Stimulated activated CD4-positive, alpha-beta T cell treated with anti-CD3 and anti-CD28 coated beads, Interleukin-15, amount 100 ng/mL, for 1 hour (primary cell): ENCODE measurements at regions not wholly inside any gene's neighbourhood (a gene's known extent, or its start where the extent isn't known, plus 50 kb on each side); places are given as distances from the start of the nearest gene placed in this dataset.
"Not testable (repeated sequence)": the region's sequence is repeated elsewhere in the genome, so short reads cannot be mapped to it uniquely, and the experiment has no call there.

ENCODE experiments used
- DNase-seq, 2 donors: peaks; one replicate each; pipeline ENCODE4 v3.0.0-alpha.2; 2020; ENCODE audit warnings: low read depth in 1 of 2, low spot score in 1 of 2

- DNase-seq, result no peak
Observed at GRCh38 chr10:91002656-91003055, 81.8 kb upstream of the ANKRD1 start.

- DNase-seq, result not testable (repeated sequence)
Observed at GRCh38 chr10:91003379-91003778, 82.5 kb upstream of the ANKRD1 start.

- DNase-seq, result not testable (repeated sequence)
Observed at GRCh38 chr10:91005276-91005675, 84.4 kb upstream of the ANKRD1 start.

GRCh38 chr10:91006001-91006751, 85.3 kb upstream of the ANKRD1 start:
- peak; percentile 22 to 35 for DNase-seq

- DNase-seq, result no peak
Observed at GRCh38 chr10:91006752-91007346, 86.0 kb upstream of the ANKRD1 start.

GRCh38 chr10:91007655-91008054, 86.8 kb upstream of the ANKRD1 start:
- DNase-seq, result no peak

DNA sequence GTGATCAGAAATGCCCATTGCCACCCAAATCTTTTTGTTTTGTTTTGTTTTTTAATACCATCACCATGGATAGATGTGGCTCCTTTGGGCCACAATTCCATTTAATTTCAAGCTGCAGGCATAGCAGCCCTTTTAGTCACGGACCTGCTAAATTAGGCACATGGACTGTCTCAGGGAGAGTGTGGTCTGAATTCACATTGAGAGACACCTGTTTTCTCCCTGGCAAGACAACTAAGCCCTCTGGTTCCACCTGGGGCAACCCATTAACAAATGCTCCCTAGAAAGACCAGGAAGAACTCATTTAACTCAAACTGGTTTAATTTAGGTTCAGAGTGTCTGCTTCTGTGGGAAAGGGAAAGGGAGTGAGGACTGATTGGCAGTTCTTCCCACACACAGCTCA, 88.2 kb upstream of the ANKRD1 start:
- no peak for DNase-seq

DNA sequence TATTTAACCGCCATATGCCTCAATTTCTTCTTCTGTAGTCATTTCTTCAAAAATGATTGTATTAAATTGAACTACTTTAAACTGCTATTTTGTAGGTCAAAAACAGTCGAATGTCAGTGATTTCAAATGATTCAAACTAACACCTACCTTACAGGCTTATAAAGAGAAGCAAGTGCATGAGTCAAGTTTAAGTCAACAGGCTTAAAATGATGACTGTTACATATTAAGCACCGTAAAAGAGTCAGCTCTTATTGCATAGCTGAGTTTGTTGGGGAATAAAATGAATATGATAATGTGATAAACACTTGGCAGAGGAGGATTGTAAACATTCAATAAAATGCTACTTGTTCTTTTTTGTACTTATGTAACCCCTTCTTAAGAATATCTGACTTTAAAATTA, 90.1 kb upstream of the ANKRD1 start:
- DNase-seq, result no peak

- DNase-seq, result no peak
Observed at GRCh38 chr10:91012502-91012901, 91.6 kb upstream of the ANKRD1 start.

GRCh38 chr10:91013985-91014384, 93.1 kb upstream of the ANKRD1 start:
- DNase-seq, result no peak

- DNase-seq, result no peak
Observed at GRCh38 chr10:91017198-91017597, 96.3 kb upstream of the ANKRD1 start.

GRCh38 chr10:91021901-91022300, 101.0 kb upstream of the ANKRD1 start:
- no peak for DNase-seq

DNA sequence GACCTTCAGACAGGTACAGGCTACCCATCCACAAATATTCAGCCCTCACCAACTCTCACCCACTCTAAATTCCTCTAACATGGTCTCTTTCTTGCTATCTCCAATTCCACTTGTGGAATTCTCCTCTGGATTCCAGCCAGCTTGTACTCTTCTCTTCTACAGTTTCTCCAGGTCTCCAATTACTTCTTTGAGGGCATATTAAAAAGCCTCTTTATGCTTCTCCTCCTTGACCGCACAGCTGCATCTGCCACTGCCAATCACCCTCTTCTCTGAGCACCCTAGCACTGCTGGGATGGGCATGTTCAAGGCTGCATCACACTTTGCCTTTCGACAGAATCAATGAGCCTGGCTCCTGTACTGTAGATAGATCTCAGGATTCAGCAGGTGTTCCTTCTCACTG, 101.5 kb upstream of the ANKRD1 start:
- no peak for DNase-seq

- no peak for DNase-seq
Observed at GRCh38 chr10:91022924-91023699, 102.2 kb upstream of the ANKRD1 start.

- no peak for DNase-seq
Observed at GRCh38 chr10:91023700-91024398, 103.0 kb upstream of the ANKRD1 start.

DNA sequence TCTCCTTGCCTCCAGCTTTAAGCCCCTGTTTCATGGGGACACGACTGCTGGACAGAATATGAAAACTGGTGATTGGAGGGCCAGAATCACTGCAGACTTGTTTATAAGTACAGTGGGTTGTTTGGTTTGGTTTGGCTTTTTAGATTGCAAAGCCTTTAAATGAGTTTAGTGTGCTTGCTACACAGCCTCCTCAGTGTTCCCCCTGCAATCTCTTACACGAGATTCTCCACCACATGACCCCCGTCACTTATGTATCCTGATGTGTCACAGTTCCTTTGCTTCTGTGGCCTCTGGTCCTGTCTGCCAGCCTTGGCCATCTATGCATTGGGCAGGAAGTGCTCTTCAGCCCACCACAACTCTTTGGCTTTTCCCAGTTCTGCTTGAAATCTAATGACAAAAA, 103.7 kb upstream of the ANKRD1 start:
- no peak for DNase-seq

DNA sequence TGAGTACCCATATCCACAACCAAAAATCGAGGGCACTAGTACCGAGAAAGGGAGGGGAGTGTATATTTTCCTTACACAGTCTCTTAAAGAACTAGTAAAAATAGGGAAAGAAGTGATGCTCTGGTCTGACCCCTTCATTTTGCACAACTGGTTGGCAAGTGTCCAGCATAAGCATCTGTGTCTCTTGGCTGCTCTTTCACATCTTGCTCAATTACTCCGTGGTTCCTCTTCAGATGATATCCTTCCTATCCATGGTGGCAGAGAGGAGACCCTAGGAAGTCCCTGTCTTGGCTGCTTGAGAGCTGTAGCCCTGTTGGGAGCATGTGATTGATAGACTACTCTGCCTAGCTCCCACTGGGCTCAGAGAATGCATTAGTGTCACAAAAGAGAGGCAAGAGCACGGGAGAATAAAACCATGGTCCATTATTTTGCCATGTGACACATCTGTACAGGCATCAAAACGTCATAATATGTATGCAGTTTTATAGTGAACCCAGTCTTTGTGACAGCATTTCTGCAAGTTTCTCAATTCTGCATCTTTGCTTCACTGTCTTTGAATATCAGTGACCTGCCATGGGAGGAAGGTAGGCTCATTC, 111.8 kb upstream of the ANKRD1 start:
- no peak for DNase-seq

DNA sequence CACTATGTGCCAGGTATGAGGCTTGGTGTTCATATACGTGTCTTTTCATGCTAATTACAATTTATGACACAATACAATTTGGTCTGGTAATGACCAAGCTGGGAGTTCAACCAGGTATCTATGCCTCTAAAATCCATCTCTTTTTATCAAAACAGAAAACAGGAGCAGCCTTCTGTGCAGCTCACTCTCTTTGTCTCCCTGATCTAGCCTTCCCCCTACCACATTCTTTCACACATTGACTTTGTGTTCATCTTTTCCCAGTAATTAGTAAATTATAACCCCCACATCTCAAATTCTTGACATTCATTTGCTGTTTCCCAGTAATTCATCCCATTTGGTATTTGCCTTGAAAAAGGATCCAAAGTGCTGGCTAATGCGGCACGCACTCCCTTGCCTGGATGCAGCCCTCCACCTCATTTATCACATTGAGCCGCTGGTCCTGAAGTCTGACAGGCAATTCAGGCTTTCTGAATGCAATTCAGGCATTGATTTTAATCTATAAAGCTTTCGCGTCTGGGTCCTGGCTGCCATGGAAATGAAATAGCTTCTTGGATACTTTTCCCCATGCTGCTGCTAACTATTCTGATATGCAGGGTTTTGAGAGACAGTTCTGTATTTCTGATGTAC, 112.5 kb upstream of the ANKRD1 start:
- no peak for DNase-seq

- no peak for DNase-seq
Observed at GRCh38 chr10:91034042-91034441, 113.2 kb upstream of the ANKRD1 start.

DNA sequence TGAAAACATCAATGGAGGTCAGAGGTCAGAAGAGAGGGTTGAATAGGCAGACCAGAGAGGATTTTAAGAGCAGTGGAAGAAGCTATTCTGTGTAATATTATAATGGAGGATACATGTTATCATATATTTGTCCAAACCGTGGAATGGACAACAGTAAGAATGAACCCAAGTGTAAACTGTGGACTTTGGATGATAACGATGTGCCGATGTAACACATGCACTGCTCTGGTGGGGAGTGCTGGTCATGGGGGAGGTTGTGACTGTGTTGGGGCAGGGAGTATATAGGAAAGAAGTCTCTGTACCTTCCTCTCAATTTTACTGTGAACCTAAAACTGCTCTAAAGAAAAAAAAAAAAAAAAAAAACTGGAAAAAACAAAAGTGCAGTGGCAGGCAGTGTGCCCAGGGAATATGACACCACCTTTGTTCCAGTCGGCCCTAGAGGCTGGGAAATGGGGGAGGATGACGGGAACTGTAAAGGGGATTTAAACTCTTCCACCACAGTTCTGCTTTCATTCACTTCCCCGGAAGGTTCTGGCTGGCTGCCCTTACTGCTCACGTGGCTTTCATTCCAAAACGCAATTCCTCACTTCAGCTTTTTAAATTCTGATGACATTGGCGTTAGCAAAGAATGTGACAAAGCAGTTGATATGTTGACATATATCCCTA, 113.7 kb upstream of the ANKRD1 start:
- DNase-seq, result no peak
